RWPE2 (cell line): ENCODE measurements at regions not wholly inside any gene's neighbourhood (a gene's known extent, or its start where the extent isn't known, plus 50 kb on each side); places are given as distances from the start of the nearest gene placed in this dataset.
A peak's percentile ranks its signal among the peaks of the same experiment; 100 is the strongest.

Experiments used
- ATAC-seq: fragments of 200-7000 bp; cut with Tn5 transposase; 3 replicates; pipeline ENCODE4 v1.9.1; 2021; ENCODE audit warnings: low read depth
- DNase-seq: peaks from one replicate; pipeline ENCODE4 v3.0.0-alpha.2; 2020; ENCODE audit warnings: low spot score
- H3K27ac ChIP-seq: fragments of 450-650 bp; 2 replicates; pipeline ENCODE4 v1.5.1; 2017; ENCODE audit warnings: mild to moderate bottlenecking; ENCODE audit not compliant: poor library complexity, severe bottlenecking
- H3K27me3 ChIP-seq: fragments of 250-450 bp; sonication (Bioruptor Pico); 2 replicates; pipeline ENCODE4 v1.5.1; 2021; ENCODE audit warnings: mild to moderate bottlenecking, moderate library complexity; ENCODE audit not compliant: insufficient read depth, poor library complexity, severe bottlenecking
- H3K36me3 ChIP-seq: fragments of 250-450 bp; sonication (Bioruptor Pico); 2 replicates; pipeline ENCODE4 v1.5.1; 2020; ENCODE audit warnings: low read depth, mild to moderate bottlenecking, moderate library complexity
- H3K4me1 ChIP-seq: fragments of 250-450 bp; sonication (Bioruptor Pico); 2 replicates; pipeline ENCODE4 v1.5.1; 2021; ENCODE audit warnings: mild to moderate bottlenecking, moderate library complexity; ENCODE audit not compliant: insufficient read depth, poor library complexity, severe bottlenecking
- H3K4me3 ChIP-seq: fragments of 250-450 bp; sonication (Bioruptor Pico); 2 replicates; pipeline ENCODE4 v1.5.1; 2021; ENCODE audit warnings: mild to moderate bottlenecking, moderate library complexity; ENCODE audit not compliant: severe bottlenecking
- H3K9me3 ChIP-seq: fragments of 250-450 bp; sonication (Bioruptor Pico); 2 replicates; pipeline ENCODE4 v1.5.1; 2021; ENCODE audit warnings: mild to moderate bottlenecking, moderate library complexity; ENCODE audit not compliant: severe bottlenecking
- CTCF ChIP-seq: fragments of 450-650 bp; IDR thresholded peaks from one replicate; pipeline ENCODE4 v1.5.1; 2017; ENCODE audit warnings: mild to moderate bottlenecking, moderate library complexity; ENCODE audit not compliant: poor library complexity, severe bottlenecking

GRCh38 chr13:61123538-61124289 lies 291.9 kb downstream of the PCDH20 start:
- TF ChIP-seq CTCF: no peak
- Histone ChIP-seq H3K4me3 (no peak overlapping the region), H3K27ac (no peak overlapping the region), H3K4me1 (no peaks in the 10 kb centered on the region), H3K9me3 (no peaks in the 10 kb centered on the region), H3K27me3 (no peaks in the 10 kb centered on the region), H3K36me3 (no peaks in the 10 kb centered on the region)
- no peak for DNase-seq
- no peak for ATAC-seq

- H3K4me3 ChIP-seq: no peak overlapping the region
- TF ChIP-seq CTCF: no peak
- H3K27me3 ChIP-seq: no peaks in the 10 kb centered on the region
- no peak for ATAC-seq
- H3K27ac ChIP-seq: no peak overlapping the region
- H3K36me3 ChIP-seq: no peaks in the 10 kb centered on the region
- no peak for DNase-seq
- no peaks in the 10 kb centered on the region for H3K9me3 ChIP-seq
- no peaks in the 10 kb centered on the region for H3K4me1 ChIP-seq
Observed at GRCh38 chr13:61113140-61113658, 302.4 kb downstream of the PCDH20 start.

- Histone ChIP-seq H3K9me3 (no peaks in the 10 kb centered on the region), H3K27ac (no peak overlapping the region), H3K36me3 (no peaks in the 10 kb centered on the region), H3K27me3 (no peaks in the 10 kb centered on the region), H3K4me1 (no peaks in the 10 kb centered on the region), H3K4me3 (no peak overlapping the region)
- DNase-seq (no peak), ATAC-seq (no peak)
- no peak for TF ChIP-seq CTCF
Observed at GRCh38 chr13:61111529-61111928, 304.1 kb downstream of the PCDH20 start.

GRCh38 chr13:61110732-61111131 lies 304.9 kb downstream of the PCDH20 start:
- TF ChIP-seq CTCF: no peak

GRCh38 chr13:61109741-61110140 lies 305.9 kb downstream of the PCDH20 start:
- no peak for TF ChIP-seq CTCF
- no peak for ATAC-seq
- Histone ChIP-seq H3K36me3 (no peaks in the 10 kb centered on the region), H3K9me3 (no peaks in the 10 kb centered on the region), H3K27me3 (no peaks in the 10 kb centered on the region), H3K27ac (no peak overlapping the region), H3K4me1 (no peaks in the 10 kb centered on the region), H3K4me3 (no peak overlapping the region)
- DNase-seq: no peak

More at GRCh38 chr13:61110732-61111131, 304.9 kb downstream of the PCDH20 start:
- Histone ChIP-seq H3K27me3 (no peaks in the 10 kb centered on the region), H3K4me1 (no peaks in the 10 kb centered on the region), H3K36me3 (no peaks in the 10 kb centered on the region), H3K4me3 (no peak overlapping the region), H3K27ac (no peak overlapping the region), H3K9me3 (no peaks in the 10 kb centered on the region)
- DNase-seq (no peak), ATAC-seq (peak; percentile 57; the same call in 2 of the 3 replicates)
